Activated CD4-positive, CD25-positive, alpha-beta regulatory T cell treated with anti-CD3 and anti-CD28 coated beads, Interleukin-2, amount 50 U/mL, for 24 hours (primary cell): ENCODE measurements at regions not wholly inside any gene's neighbourhood (a gene's known extent, or its start where the extent isn't known, plus 50 kb on each side); places are given as distances from the start of the nearest gene placed in this dataset.
"Not testable (repeated sequence)": the region's sequence is repeated elsewhere in the genome, so short reads cannot be mapped to it uniquely, and the experiment has no call there.

Experiments used
- ATAC-seq, 2 donors: fragments of 150-1000 bp; cut with Tn5 transposase; one replicate each; pipeline ENCODE4 v1.10.0; 2021; ENCODE audit warnings: mild to moderate bottlenecking in 1 of 2, moderate library complexity in 1 of 2

DNA sequence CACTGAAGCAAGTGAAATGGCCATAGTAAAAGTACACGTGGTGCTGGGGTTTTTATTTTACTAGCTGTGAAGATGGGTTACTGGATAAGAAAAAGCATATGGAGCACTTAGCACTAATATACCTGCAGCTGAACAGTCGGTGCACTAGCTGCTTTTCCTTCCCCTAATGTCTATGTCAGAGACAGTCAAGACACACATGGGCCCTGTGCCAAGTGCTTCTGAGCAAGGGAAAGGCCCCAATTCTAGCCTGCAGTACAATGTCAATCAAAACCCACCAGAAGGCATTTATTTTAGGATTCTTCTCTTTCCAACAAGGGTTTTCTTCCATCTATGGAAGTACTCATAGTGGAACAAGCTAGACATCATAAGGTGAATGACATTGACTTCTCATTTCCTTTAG lies 716.7 kb downstream of the CCSER2 start:
- no peak for ATAC-seq

DNA sequence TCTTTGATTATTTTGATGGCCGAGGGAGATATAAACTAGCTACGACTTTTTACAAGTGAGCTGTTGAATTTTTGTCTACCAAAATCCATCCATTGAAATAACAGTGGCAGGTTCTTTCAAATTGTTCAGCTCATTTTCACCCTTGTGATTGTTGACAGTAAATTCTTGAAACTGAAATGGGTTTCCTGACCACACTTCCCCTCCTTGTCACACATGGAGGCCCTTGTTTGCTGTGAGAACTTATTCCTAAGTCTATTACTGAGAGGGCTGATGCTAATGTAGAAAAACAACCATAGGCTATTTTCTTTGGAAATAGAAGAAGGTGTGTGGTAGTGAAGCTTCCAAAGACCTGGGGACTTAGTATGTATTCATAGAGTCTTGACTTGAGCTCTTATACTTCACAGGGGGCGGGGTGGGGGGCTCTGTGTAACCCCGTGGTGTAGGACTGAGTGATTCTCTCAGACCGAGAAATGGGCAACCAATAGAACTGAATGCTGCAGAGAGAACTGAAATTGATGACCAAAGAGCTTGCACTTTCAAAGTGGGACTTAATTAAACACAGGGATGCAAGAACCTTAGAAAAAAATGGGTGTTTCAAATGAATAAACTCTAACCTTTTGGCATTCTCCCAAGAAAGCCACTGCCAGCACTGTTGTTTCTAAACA lies 718.9 kb downstream of the CCSER2 start:
- ATAC-seq = no peak

- no peak for ATAC-seq
Measured at GRCh38 chr10:85047979-85048378, 719.6 kb downstream of the CCSER2 start.

- no peak for ATAC-seq
Measured at GRCh38 chr10:85048644-85049043, 720.3 kb downstream of the CCSER2 start.

DNA sequence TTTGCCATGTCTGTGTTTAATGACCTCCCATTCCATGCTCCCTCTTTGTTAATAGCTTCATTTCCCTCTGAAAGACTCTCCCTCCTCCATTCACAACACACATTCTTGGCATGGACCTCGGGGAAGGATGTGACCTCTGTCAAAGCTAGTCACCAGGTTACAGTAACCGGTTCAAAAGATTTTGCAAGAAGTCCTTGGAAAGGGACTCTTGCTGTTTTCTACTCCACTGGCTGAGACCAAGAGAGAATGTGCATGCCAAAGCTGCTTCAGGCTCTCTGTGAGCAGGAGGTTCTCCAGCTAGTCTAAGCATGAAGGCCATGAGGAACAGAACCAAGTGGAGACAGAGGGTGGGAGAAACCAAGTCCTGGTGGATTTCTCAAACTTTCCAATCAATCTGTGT lies 732.6 kb downstream of the CCSER2 start:
- no peak for ATAC-seq

DNA sequence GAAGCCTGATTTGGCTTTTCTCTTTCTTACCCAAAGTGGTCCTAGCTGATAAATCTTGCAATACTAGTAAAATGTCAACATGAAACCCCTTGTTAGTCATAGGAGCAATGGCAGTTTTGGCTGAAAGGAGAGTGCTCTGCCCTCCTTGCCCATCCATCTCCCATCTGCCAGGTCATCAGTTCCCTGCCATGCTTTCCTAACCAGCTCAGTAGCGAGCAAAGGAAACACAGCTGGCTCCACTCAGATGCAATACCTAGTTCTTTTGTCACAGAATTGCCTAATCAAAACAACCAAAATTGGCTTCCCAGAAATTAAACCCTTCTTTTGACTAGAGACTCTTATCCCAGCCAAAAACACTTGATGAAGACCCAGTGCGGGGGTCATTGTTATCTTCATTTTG lies 733.0 kb downstream of the CCSER2 start:
- ATAC-seq = no peak

GRCh38 chr10:85067955-85068354 lies 739.6 kb downstream of the CCSER2 start:
- ATAC-seq = no peak

DNA sequence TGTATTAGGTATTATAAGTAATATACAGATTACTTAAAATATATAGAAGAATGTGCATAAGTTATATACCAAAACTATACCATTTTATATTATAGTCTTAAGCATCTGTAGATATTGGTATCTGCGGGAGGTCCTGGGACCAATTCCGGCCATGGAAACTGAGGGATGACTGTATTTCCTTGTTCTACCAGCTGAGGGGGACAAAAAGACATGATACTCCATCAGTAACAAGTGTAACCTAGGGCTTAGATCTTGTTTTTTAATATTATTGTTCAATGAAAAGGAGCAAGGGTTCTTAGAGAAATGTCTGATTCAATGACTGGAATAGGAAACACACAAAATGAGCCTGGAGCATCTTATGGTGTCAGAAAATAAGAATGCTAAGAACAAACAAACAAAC lies 752.5 kb downstream of the CCSER2 start:
- ATAC-seq = no peak

DNA sequence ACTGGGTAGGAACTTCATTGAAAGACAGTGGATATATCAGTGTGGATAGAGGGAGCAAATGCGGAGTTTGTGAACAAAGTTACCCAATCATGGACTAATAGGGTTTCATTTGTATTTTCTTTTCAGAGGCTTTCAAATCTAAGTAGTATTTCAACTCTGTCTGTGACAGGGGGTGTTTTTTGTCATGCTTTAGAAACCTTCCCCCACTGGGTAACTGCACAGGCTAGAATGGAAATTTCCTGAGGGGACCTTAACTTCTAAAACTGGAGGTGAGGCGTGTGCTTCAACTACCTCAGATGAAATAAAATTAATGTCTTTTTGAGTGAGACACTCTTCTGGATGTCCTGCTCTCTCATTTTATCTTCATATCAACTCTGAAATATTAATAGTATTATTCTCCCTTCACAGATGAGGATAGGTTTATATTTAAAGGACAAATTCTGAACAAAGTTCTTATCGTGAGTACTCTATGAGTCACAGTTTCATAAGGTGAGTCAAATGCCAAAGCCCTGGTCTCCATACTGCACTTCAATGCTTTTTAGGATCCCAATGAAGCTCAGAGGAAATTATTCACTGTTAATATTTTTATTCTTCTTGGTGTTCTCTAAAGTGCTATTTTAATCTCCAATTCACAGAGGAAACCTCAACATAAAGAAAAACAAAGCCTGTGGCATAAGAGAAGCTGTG lies 770.6 kb downstream of the CCSER2 start:
- ATAC-seq = no peak

- ATAC-seq = no peak
Measured at GRCh38 chr10:85100495-85100894, 772.1 kb downstream of the CCSER2 start.

- no peak for ATAC-seq
Measured at GRCh38 chr10:85105614-85106255, 777.3 kb downstream of the CCSER2 start.

GRCh38 chr10:85111271-85111670 lies 782.9 kb downstream of the CCSER2 start:
- ATAC-seq = no peak

- ATAC-seq = no peak
Measured at GRCh38 chr10:85124603-85125051, 796.2 kb downstream of the CCSER2 start.

GRCh38 chr10:85137253-85137652 lies 808.9 kb downstream of the CCSER2 start:
- ATAC-seq = no peak

- no peak for ATAC-seq
Measured at GRCh38 chr10:85138046-85138445, 809.7 kb downstream of the CCSER2 start.

DNA sequence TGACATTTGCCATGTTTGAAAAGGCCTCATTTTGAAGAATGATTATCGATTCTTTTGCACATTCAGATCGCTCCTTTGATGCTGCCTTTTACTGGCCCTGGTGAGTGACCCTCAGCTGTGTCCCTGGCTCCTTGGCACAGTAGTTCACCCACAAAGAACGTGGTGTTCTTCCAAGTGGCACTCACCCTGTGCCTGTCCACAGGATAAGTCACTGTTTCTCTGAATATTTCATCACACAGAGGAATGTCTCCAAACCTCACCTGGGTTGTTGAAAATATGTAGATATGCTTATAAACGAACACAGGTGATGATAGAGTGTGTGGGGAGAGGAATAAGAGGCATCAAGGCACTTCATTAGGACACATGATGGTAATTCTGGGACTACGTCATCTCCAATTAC lies 810.7 kb downstream of the CCSER2 start:
- no peak for ATAC-seq

DNA sequence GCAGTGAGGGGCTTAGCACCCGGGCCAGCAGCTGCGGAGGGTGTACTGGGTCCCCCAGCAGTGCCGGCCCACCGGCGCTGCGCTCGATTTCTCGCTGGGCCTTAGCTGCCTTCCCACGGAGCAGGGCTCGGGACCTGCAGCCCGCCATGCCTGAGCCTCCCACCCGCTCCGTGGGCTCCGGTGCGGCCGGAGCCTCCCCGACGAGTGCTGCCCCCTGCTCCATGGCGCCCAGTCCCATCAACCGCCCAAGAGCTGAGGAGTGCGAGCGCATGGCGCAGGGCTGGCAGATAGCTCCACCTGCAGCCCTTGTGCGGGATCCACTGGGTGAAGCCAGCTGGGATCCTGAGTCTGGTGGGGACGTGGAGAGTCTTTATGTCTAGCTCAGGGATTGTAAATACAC lies 813.1 kb downstream of the CCSER2 start:
- ATAC-seq = not testable (repeated sequence)

DNA sequence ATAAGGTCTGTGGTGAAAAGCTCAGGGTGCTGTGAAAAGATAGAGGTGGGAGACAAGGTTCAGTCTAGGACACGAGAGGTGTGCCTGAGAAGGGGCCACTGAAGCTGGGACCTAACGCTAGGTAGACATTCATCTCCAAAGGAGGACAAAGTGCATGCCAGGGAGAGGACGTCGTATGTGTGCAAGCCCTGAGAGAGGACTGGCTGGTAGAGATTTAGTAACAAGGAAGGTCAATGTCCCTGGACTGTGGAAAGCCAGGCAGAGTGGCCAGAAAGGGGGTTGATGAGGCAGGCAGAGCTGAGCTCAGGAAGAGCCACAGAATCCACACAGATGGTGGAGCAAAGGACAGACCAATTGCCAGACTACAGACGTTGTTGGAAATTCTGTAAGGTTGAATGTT lies 817.6 kb downstream of the CCSER2 start:
- ATAC-seq = no peak

DNA sequence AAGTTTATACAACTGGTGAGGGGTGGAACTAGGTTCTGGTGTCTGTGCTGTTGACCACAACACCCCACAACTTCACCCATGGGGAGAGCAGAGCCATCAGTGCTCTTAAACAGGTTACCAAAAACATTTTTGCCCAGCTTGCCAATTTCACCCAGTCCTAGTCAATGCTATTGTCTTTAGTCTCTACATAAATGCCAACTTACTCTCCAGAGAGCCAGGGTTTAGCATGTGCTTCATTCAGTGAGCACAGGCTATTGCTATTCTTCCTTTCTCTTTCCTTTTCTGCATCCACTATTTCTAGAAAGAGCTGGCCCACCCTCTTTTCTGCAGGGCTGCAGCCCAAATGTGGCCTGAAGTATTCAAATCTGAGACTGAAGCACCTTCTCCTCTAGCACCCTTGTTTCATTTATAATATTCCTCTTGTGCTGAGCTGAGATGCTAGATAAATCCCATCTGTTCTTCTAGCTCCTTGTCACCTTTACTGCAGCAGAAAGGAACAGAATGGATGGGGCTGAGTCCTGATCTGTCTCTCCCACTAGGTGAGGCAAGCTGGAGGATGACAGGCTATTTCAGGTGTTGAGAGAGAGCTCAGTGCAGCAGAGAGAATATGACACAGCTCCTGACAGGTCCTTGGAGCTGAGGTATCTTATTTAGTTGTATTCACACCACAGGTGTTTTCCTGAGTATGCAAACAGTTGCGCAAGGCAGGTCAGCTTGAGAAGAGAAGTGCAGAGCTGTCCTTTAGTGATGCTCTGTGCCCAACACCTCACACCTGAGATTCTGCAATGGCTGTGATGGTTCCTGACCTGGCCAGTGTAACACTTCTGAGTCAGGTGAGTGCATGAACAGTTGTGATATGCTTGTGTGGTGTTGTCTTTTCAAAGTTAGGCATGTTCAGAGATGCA lies 819.2 kb downstream of the CCSER2 start:
- no peak for ATAC-seq

- ATAC-seq = no peak
Measured at GRCh38 chr10:85148693-85149640, 820.6 kb downstream of the CCSER2 start.

- no peak for ATAC-seq
Measured at GRCh38 chr10:85149766-85150165, 821.4 kb downstream of the CCSER2 start.

GRCh38 chr10:85151506-85151905 lies 823.1 kb downstream of the CCSER2 start:
- ATAC-seq = no peak
